ENCODE measurements at regions not wholly inside any gene's neighbourhood (a gene's known extent, or its start where the extent isn't known, plus 50 kb on each side); places are given as distances from the start of the nearest gene placed in this dataset.

DNA sequence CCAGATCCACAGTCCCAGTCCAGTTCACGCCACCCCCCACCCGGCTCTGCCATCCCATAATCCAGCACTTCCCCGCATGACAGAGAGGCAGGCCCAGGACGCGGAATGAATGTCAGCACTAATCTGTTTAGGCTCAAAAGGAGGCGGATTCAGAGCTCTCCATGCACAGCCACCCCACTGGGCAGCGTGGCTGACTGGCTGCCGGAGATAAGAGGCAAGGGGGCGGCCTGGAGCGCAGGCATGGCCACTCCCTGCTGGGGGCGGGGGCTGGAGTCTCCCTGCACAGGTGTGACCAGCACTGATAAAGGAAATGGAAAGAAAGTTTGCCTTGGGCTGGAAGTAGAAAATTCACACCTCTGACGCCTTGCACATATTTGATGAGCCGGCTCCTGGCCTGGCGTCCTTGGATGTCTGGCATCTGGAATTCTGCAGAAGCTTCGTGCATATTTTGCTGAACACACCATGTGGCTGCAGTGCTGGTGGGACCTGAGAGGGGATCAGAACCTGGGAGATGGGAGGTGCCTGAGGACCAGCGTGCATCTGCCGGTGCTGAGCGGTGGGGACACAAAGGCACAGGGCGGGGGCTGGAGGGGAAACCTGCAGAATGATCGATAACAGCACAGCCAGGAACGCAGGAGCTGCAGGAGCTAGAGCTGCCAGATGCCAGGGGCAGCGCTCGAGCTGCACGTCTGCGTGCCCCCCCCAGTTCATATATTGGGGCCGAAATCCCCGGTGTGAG lies 344.4 kb downstream of the CTTN start:
- no peak for DNase-seq (ENCODE audit: low read depth)

DNA sequence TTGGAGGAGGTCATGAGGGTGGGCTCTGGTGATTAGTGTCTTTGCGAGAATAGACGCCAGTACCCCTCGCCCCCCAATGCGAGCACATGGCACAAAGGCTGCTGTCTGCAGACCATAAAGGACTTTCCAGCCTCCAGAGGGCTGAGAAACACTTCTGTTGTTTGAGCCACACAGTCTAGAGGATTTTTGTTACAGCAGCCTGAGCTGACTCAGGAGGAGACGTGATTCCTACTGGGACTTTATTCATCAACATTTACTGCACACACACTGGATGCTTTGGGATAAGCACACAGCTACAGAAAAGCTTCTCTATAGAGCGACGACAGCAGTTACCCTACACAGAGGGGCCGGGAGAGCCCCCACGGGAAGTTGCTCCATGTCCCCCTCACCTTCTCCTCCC lies 345.0 kb downstream of the CTTN start:
- no peak for DNase-seq (ENCODE audit: low read depth)

DNA sequence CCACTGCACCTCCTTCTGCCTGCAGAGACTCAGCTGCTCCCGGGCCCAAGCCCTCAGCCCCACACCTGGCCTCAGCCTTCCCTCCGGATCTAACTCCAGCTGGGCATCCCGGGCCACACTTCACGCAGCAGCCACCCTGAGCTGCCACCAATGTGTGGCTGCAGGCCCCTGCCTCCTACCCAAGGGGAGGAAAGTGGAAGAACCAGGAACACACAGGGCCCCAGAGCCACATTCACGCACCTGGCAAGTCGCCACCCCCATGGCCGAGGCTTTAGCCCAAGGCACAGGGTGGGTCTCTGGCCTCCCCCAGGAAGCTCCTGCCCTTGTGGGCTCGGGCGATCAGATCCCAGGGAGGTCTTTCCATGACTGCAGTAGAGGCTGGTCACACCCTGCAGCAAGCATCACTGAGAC lies 345.6 kb downstream of the CTTN start:
- DNase-seq (ENCODE audit: low read depth), result no peak

DNA sequence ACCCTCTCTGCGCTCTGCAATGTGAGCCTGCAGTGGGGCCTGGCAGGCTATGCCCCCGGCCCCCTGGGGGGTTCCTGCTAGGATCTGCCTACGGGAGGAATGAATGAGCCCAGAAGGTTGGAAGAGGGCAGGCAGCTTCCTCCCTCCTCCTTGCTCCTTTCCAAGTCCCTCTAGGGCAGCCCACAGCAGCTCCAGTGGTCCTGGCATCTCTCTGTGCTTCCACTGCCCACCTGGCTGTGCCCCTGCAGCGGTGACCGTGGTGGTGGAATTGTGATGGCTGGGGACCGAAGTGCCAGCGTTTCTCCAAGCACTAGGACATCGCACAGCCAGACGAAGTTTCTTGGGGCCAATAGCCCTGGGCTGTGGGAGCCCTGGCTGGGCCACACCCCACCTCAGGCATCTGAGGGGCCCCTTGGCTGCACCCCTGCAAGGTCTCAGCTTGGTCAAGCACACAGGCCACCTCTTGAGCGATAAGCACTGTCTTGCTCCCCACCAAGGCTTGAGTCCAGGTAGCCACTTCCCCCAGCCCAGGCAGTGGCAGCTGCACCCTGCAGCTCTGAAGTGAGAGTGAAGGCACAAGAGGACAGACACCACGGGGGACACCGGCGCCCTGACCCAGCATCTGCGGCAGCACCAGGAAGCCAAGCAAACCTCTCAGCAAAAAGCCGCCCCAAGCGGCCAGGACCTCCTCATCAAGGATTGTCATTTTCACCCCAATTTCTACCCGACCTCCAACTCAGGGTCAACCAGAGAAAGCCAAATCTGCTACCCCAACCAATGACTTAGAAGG lies 346.3 kb downstream of the CTTN start:
- no peak for DNase-seq (ENCODE audit: low read depth)

DNA sequence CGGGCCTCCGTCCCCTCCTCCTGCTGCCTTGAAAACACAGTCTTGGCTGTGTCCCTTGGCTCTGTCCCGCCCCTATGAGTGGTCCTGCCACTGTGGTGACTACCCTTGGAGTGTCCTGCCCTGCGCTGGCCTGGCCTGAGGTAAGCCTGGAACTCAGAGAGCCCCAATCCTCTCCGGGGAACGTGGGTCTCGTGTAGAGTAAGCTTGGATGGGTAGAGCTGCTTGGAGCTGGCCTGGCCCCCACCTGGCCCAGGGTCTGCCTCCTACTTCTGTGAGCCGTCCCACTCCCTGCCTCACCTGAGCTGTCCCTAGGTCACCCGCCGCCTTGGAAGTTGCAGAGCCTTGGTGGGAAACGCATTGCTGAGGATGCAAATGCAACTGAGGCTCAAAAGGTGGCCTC lies 347.1 kb downstream of the CTTN start:
- no peak for DNase-seq (ENCODE audit: low read depth)

- DNase-seq (ENCODE audit: low read depth), result no peak
Measured at GRCh38 chr11:70745941-70746340, 347.6 kb downstream of the CTTN start.

- no peak for DNase-seq (ENCODE audit: low read depth)
Measured at GRCh38 chr11:70746351-70746750, 348.0 kb downstream of the CTTN start.

- no peak for DNase-seq (ENCODE audit: low read depth)
Measured at GRCh38 chr11:70747285-70747684, 349.0 kb downstream of the CTTN start.

DNA sequence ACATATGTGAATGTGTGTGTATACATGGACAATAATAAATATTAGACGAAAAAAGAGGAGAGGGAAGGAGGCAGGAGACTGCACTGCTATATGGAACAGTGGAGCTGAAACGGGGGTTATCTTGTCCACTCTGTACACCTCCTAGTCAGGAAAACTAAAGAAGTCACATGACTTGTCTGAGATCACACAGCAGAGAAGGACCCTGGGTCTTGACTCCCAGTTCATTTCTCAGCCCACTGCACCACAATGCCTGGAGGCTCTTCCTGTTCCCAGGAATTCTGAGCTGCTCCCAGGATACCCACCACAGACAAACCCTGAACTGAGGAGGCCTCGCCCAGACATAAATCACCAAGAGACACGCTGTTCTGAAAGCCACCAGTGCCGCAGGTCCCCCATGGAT lies 349.6 kb downstream of the CTTN start:
- DNase-seq (ENCODE audit: low read depth), result no peak

DNA sequence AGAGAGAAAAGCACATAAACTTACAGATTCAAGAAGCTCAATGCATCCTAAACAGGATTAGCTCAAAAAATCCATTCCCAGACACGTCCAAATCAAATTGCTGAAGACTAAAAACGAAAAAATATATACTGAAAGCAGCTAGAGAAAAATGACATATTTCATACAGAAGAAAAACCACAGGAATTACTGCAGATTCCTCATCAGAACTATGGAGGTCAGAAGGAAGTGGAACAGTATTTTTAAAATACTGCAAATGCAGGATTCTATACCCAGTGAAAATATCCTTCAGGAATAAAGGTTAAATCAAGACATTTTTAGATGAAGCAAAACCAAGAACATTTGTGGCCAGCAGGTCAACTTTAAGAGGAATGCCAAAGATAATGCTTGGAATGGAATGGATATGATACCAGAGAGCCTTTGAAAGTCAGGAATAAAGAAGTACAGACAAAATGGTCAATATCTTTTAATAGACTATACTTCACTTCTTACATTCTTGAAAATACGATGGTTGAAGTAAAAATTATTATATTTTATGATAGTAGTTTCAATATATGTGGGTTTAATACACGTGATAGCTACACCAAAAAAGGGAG lies 352.9 kb downstream of the CTTN start:
- no peak for DNase-seq (ENCODE audit: low read depth)

DNA sequence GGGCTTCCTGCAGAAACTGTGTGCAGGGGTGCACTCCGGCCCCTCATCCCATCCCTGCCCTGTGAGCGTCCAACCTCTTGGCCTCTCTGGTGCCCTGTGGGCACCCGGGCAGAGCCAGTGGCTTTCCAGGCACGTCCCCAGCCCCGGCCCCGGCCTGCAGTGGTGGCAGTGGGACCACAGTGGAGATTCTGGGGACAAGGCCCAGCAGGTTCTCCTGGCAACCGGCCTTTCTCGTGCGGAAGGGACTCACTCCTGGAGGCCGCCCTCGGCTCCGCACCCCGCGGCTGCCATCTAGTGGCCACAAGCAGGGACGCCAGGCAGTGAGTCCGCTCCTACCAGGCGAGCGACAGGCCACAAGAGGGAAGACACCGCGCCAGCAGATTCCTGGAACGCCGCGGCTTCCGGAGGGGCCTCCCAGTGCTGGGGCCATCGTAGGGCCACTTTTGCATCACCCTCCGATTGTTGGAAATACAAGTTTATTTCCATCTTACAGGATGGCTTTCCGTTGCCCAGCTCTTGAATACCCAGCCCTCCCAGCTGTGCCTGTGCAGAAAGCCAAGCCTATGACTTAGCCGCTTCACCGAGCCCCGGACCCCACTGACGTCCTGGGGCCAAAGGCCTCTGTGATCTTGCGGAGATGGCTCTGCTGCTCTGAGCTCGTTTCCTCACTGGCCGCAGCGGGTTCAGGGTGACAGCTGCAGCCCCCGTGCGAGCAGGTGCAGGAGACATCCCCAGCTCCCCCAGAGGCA lies 357.3 kb downstream of the CTTN start:
- peak; percentile 59 for DNase-seq (ENCODE audit: low read depth)

- DNase-seq (ENCODE audit: low read depth), result no peak
Measured at GRCh38 chr11:70756341-70756740, 358.0 kb downstream of the CTTN start.

- DNase-seq (ENCODE audit: low read depth), result no peak
Measured at GRCh38 chr11:70756756-70757155, 358.4 kb downstream of the CTTN start.

DNA sequence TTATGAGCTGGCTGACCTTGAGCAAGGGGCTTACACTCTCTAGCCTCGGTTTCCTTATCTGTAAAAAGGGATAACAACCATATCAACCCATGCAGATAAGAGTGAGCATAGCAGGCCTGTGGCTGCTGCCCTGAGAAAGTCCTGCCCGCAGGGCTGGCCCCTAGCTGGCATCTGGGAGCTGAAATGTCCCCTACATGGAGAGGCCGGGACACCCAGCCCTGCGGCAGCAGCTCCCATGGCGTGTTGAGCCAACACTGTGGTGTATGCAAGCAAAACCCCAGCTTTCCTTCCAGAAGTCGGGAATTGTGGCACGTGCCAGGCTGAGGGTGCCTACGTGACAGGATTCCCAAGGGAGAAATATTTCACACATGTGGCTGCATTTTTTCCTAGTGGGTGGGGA lies 358.9 kb downstream of the CTTN start:
- no peak for DNase-seq (ENCODE audit: low read depth)

DNA sequence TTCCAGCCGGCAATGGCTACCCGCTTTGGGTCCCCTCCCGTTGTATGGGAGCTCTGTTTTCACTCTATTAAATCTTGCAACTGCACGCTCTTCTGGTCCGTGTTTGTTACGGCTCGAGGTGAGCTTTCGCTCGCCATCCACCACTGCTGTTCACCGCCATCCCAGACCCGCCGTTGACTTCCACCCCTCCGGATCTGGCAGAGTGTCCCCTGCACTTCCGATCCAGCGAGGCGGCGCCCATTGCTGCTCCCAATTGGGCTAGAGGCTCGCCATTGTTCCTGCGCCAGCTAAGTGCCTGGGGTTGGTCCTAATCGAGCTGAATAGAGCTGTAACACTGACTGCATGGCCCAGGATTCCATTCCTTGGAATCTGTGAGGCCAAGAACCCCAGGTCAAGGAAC lies 359.9 kb downstream of the CTTN start:
- DNase-seq (ENCODE audit: low read depth), result no peak

DNA sequence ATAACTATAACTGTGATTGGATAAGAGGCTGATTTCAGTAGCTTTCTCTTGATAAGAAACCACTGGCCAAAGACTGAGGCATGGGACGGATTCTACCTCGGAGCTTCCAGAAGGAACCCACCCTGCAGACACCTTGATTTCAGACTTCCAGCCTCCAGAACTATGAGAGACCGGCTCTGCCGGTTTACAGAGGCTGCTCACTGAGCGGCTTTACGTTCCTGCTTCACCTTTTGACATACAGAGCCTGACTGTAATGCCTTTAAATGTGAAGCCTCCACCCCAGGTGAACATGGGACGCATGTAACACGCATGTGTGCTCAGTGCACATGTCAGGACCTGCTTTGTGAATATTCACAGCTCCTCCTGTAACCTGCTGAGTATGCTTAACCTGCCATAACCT lies 361.5 kb downstream of the CTTN start:
- DNase-seq (ENCODE audit: low read depth), result no peak

- no peak for DNase-seq (ENCODE audit: low read depth)
Measured at GRCh38 chr11:70760416-70761020, 362.2 kb downstream of the CTTN start.

GRCh38 chr11:70761094-70761907 lies 363.0 kb downstream of the CTTN start:
- no peak for DNase-seq (ENCODE audit: low read depth)

DNA sequence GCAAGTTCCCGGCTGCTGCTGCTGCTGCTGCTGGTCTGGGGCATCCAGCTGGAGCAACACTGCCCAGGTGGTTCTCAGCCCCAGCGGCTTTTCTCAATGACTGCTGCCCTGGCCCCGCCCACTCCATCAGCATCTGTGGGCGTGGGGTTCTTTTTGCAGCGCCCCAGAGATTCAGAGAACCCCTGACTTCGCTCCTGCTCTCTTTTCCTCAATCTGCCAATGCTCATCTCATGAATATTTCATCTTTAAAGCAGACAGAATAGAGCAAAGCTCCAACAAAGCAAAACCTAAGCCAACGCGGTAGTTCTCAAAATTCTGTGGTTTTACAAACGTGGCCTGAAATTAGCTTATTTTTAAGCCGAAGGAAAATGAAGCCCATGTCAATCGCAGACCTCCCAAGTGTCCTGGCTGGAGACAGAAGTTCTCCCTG lies 363.6 kb downstream of the CTTN start:
- no peak for DNase-seq (ENCODE audit: low read depth)

GRCh38 chr11:70762810-70763209 lies 364.5 kb downstream of the CTTN start:
- no peak for DNase-seq (ENCODE audit: low read depth)

GRCh38 chr11:70763606-70764005 lies 365.3 kb downstream of the CTTN start:
- DNase-seq (ENCODE audit: low read depth), result peak; percentile 34

All from fibroblast of gingiva (primary cell).